ENCODE measurements at regions not wholly inside any gene's neighbourhood (a gene's known extent, or its start where the extent isn't known, plus 50 kb on each side); places are given as distances from the start of the nearest gene placed in this dataset.

DNA sequence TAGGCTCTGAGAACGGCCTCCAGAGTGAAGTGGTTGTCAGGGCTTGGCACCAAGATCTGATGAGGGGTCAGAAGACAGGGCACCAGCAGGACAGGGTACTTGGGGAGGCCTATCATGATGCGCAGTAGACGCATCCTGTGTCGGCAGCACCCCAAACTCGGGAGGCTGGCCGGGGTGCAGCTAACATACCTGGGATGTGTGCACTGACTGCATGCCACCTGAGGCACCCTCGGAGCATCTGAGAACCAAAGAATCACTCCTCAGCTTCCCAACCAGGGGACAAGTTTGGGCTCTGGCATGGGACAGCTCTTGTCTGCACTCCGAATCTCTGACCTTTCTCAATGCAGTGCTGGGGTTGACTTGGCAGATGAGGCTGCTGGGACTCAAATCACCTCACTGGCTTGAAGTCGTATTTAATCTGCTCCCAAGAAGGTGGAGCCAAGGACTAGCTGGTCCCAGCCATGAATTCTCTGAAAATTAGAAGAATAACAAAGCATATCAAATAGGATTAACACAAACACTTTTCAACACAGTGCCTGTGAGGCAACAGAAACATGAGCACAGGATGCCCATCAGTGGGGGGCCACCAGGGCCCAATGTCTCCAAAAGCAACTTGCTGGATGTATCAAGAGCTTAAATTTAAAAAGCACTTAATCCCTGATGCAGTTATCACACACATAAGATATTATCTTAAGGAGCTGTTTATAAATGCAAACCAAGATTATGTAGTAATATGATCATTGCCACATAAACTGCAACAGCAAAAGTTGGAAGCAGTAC lies 348.8 kb downstream of the PREX1 start:
- TF ChIP-seq CTCF (IDR thresholded peaks at IDR 0.05) (no peak), POLR2A (IDR thresholded peaks at IDR 0.05) (no peak)

Measured in body of pancreas (tissue), 4 donors.